GM21381 (cell line): ENCODE measurements at regions not wholly inside any gene's neighbourhood (a gene's known extent, or its start where the extent isn't known, plus 50 kb on each side); places are given as distances from the start of the nearest gene placed in this dataset.

ENCODE experiments used
- ATAC-seq: cut with Tn5 transposase; IDR thresholded peaks from one replicate; pipeline ENCODE4 v1.9.1; 2021; ENCODE audit warnings: mild to moderate bottlenecking, moderate library complexity; ENCODE audit not compliant: unreplicated experiment

DNA sequence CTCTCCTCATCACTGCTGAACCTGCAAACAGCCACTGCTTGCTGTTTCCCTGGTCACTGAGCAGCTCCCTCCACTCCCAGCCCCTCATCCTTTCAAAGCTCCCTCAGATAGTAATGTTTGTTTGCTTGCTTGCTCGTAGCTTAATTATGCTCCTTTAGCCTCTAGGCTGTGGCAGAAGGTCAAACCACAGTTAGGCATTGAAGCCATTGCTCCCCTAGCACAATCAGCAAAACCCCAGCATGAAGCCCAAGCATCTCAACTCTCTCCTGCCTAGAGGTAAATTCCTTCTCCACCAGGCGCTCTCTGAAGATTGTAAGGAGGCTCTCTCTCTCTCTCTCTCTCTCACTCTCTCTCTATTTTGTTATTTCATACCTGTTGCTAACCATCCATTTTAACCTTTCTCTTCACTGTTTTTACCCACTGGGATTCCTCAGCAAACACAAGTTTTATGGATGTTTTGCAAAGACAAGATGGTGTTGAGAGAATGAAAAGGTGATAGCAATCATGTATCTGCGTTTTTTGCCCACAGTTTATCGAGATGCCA is 135.9 kb upstream of the HNRNPA3 start:
- no peak for ATAC-seq

- ATAC-seq = no peak
Observed at GRCh38 chr2:177077778-177078177, 134.8 kb upstream of the HNRNPA3 start.

GRCh38 chr2:177078416-177078815 is 134.2 kb upstream of the HNRNPA3 start:
- no peak for ATAC-seq

DNA sequence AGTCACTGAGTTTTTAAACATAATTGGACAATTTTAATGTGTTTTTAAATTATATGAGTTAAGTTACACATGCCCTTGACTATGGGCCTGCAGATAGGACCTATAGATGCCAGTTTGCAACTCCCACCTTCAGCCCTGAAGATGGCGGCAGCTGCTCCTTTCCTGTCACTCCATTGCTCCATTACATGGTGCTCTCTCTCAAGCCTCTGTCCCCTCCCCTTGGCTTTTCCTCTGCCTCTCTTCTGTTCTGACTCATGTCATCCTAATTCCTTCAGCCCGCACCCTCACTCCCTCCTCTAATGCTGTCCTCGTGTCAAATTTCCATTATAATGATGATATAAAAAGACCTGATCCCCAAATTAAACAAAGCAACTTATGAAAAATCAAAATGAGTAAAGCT is 133.7 kb upstream of the HNRNPA3 start:
- no peak for ATAC-seq

- ATAC-seq = no peak
Observed at GRCh38 chr2:177080746-177081284, 131.8 kb upstream of the HNRNPA3 start.

DNA sequence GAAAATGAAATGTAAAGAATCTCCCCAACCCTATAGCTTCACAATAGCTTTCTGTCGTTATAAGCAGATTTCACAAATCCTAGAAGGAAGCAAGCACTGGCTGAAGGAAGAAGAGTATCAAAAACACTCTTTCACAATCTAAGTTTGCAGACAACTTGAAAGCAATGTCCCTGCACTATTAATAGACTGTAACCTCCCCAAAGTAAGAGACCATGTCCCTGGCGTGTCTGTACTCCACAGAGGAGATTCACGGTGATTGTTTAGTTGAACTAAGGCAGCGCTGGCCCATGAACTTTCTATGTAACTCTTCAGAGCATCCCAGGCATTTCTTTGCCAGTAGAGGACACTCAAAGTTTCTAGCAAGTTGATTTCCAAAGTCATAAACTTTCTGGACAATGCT is 128.0 kb upstream of the HNRNPA3 start:
- ATAC-seq = no peak

GRCh38 chr2:177088529-177088928 is 124.1 kb upstream of the HNRNPA3 start:
- ATAC-seq = no peak

GRCh38 chr2:177090967-177091366 is 121.6 kb upstream of the HNRNPA3 start:
- no peak for ATAC-seq

DNA sequence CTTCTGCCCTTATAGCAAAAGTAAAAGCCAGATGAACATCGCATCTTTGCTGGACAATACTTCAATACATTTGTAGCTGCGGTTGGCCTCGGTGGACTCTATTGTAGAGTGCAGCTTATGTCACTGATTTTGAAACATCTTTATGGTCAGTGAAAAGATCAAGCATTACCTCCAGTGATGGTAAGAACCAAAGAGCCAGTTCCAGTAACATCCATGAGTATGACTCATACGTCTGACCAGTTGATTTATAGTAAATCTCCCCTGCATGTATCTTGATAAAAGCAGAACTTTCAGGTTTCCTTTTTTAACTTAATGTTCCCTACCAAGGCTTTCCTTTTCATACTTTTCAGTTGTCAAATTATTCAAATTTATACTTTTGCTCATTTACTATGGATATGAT is 119.2 kb upstream of the HNRNPA3 start:
- ATAC-seq = no peak

- no peak for ATAC-seq
Observed at GRCh38 chr2:177098001-177098613, 114.5 kb upstream of the HNRNPA3 start.

GRCh38 chr2:177101930-177102329 is 110.7 kb upstream of the HNRNPA3 start:
- no peak for ATAC-seq

DNA sequence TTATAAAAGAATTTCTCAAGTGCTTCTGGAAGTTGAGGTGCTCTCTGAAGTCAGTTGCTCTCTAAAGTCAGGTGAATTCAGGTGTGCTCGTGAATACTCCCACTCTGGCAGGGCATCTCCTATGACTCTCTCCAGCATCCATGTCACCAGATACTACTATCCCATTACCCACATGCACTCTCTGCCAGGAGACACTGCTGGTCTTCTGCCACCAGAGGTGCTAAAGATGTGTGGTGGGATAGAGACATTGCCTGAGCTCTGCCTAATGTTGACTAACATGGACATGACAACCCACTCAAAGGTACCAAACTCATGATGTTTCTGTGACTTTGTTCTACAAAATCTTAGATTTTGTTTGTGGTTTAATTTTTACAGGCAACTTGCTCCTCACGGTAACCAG is 106.4 kb upstream of the HNRNPA3 start:
- ATAC-seq = no peak

DNA sequence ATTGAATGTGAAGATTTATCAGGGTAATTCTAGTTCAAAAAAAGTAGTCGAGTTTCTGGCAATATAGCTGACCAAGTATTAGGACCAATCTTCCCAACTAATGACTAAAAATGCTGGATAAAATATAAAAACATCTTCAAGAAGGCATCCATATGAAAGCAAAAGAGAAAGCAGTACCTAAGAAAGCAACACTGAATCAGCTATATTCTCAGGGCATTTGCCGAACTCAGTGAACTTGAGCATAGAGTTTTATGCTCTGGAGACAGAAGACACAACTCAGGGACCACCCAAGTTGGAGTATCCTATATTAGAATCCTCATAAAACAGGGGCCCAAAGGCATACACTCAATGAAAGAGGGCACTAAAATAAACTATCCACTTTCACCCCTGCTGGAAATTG is 103.7 kb upstream of the HNRNPA3 start:
- no peak for ATAC-seq

DNA sequence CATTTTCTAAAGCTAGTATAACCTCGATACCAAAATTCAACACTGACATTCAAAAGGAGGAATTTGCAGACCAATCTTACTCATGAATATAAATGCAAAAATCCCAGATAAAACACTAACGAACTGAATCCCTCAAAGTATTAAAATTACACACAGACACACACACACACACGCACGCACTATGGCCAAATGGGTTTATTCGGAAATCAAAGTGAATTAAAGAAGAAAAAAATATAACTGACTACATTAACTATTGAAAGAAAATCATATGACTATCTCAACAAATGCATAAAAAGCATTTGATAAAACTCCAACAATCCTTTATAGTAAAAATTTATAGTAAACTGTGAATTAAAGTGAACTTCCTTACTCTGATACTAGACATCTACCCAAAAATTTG is 97.9 kb upstream of the HNRNPA3 start:
- ATAC-seq = no peak

DNA sequence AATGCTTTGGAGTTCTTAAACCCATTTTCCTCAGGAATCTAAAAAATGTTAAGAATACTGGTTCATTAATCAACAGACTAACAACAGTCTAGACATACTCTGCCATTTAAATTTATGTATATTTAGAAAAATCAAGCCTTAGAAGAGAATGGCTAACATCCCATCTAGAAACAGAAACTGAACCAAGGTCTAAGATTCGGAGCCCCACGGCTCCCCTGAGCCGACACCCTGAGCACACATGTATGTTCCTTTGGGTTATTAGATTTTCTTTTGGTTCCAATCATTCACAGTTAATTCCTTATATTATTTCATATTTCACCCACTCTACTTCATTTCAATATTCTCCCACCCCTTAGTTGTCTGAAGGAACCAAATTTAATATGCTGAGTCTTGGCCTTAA is 94.8 kb upstream of the HNRNPA3 start:
- no peak for ATAC-seq

GRCh38 chr2:177118636-177119035 is 94.0 kb upstream of the HNRNPA3 start:
- ATAC-seq = no peak

DNA sequence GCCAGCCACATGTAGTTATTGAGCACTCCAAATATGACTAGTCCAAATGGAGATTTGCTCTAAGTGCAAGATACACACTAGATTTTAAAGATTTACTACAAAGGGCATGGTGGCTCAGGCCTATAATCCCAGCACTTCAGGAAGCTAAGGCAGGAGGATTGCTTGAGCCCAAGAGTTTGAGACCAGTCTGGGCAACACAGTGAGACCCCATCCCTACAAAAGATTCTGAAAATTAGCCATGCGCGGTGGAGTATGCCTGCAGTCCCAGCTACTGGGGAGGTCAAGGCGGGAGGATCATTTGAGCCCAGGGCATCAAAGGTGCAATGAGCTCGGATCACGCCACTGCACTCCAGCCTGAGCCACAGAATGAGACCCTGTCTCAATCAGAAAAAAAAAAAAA is 93.5 kb upstream of the HNRNPA3 start:
- no peak for ATAC-seq

DNA sequence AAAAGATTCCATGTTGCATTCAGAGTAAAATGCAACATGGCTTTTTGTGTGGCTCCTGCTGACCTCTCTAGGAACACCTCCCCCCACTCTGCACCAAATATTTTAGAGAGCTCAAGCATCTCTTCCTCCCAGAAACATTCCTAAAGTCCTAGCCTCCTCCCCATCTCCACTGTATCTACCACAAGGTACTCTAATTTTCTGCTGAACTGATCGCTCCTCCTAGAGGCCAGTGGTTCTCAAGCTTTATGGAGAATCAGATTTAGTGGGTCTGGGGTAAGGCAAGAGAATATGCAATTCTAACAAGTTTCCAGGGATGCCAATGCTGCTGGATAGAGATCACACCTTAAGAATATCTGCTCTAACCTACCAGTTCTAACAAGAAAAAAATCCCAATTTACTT is 89.5 kb upstream of the HNRNPA3 start:
- no peak for ATAC-seq

- ATAC-seq = no peak
Observed at GRCh38 chr2:177124371-177124770, 88.2 kb upstream of the HNRNPA3 start.

GRCh38 chr2:177127821-177128220 is 84.8 kb upstream of the HNRNPA3 start:
- no peak for ATAC-seq

DNA sequence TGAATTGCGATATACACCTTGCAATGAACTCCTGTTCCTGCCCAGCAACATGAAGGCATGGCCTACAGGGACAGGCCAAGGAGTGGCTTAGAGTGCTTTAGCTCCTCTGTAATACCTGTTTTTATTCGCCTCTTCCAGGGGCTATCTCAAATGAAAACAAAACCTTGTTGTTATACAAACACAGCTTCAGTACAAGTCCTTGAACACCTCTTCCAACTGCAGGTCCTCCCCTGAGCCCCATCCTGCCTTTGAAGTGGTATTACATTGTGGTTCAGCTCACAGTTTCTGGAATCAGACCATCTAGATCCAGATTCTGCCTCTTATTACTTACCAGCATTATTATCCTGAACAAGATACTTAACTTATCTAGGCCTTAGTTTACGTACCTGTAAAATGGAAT is 83.0 kb upstream of the HNRNPA3 start:
- no peak for ATAC-seq

GRCh38 chr2:177131858-177132257 is 80.7 kb upstream of the HNRNPA3 start:
- ATAC-seq = no peak

DNA sequence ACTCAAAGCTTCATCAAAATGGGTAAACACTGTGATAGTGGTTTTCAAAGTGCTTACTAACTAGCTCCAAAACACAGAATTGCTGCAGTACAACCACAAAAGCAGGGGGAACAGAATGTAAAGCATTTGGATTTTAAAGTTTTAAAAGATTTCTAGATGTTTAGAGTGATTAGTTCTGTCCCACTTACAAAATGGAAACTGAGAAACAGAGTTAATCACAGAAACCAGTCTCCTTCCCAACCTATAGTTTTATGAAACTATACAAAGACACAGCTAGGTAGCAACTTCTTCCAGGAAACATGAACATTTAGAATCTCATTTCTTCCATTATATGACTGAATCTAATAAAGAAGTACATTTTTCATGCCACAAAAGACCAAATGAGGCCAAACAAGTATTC is 73.8 kb upstream of the HNRNPA3 start:
- no peak for ATAC-seq
